GM21619 (cell line): ENCODE measurements at regions not wholly inside any gene's neighbourhood (a gene's known extent, or its start where the extent isn't known, plus 50 kb on each side); places are given as distances from the start of the nearest gene placed in this dataset.
"Not testable (repeated sequence)": the region's sequence is repeated elsewhere in the genome, so short reads cannot be mapped to it uniquely, and the experiment has no call there.

Experiments
- ATAC-seq: cut with Tn5 transposase; IDR thresholded peaks from one replicate; pipeline ENCODE4 v1.9.1; 2021; ENCODE audit not compliant: unreplicated experiment

DNA sequence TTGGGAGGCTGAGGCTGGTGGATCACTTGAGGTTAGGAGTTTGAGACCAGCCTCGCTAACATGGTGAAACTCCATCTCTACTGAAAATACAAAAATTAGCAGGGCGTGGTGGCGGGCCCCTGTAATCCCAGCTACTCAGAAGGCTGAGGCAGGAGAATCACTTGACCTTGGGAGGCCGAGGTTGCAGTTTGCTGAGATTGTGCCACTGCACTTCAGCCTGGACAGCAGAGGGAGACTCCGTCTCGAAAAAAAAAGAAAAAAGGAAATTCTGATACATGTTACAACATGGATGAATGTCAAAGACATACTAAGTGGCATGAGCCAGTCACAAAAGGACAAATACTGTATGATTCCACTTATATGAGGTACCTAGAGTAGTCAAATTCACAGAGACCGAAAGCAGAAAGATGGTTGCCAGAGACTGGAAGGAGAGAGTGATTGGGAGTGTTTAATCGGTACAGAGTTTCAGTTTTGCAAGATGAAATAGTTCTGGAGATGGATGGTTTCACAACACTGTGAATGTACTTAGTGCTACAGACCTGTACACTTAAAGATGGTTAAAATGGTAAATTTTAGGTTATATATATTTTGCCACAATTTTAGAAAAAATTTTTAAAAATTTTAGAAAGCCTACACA, 92.3 kb downstream of the BLID start:
- no peak for ATAC-seq

DNA sequence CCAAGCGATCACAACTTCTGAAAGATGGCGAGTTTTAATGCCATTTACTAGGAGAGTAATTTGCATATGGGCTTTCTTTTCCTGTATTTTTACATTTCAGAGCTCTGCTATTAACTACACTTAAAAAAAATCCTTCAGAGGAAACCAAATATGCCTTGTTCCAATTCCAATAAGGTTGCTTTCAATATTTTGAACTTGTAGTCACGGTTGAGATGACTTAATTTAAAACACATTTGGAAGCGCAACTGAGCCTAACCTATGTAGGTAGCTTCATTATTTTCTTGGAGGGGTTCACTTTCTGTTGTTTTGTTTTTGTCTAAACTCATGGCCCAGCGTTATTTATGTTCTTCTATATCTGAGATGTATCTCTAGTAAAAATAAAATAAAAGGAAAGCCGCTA, 93.4 kb downstream of the BLID start:
- ATAC-seq: no peak

DNA sequence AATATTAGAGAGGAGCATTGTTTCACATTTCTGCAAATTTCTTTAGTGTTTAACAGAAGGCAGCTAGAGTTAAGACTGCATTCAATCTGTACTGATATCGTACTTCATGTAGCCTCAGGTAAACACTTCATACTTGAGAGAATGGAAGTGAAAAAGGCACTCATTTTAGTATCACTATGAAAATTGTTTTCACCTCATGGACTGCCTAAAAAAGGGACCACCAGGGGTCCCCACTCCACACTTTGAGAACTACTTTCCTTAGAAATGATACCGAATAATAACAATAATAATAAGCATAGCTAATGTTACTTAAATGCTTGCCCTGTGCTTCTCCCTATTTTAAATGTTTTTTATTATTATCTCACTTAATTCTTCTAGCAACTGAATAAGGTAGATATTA, 95.1 kb downstream of the BLID start:
- no peak for ATAC-seq

- ATAC-seq: no peak
Measured at GRCh38 chr11:122019908-122020694, 95.9 kb downstream of the BLID start.

GRCh38 chr11:122007601-122008071, 108.4 kb downstream of the BLID start:
- no peak for ATAC-seq

- no peak for ATAC-seq
Measured at GRCh38 chr11:122004446-122004845, 111.6 kb downstream of the BLID start.

GRCh38 chr11:122002926-122003325, 113.1 kb downstream of the BLID start:
- ATAC-seq: no peak

DNA sequence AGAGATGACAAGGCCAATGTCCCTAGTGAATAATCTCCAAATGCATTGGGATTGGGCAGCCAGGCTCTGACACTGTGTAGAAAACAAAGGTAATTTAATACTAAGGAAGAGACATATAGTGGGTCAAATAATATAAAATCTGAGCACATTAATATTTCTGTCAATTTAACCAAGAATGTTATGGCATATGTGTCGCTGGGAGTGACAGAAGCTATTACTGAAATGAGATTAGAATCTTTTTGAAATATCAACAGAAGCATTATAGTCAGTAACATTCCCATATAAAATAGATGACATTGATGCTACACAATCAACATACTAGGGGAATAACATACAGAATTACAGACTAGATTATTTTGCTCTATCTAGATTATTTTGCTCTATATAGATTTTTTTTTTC, 114.0 kb downstream of the BLID start:
- no peak for ATAC-seq

GRCh38 chr11:121999651-122000050, 116.4 kb downstream of the BLID start:
- ATAC-seq: no peak

GRCh38 chr11:121996574-121996973, 119.4 kb downstream of the BLID start:
- no peak for ATAC-seq

DNA sequence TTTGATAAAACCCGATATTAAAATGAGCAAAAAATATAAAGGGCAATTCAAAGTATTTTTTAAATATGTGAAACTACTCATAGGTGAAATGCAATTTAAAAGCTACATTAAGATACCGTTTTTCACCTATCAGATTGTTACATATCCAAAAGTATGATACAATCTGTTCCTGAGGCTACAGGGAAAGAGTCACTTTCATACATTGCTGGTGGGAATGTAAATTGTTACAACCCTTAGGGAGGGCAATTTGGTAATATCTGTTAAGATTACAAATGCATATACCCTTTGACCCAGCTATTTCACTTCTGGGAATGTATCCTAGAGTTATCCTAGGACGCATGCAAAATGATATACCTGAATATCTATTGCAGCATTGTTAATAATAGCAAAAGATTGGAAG, 132.1 kb downstream of the BLID start:
- ATAC-seq: no peak

DNA sequence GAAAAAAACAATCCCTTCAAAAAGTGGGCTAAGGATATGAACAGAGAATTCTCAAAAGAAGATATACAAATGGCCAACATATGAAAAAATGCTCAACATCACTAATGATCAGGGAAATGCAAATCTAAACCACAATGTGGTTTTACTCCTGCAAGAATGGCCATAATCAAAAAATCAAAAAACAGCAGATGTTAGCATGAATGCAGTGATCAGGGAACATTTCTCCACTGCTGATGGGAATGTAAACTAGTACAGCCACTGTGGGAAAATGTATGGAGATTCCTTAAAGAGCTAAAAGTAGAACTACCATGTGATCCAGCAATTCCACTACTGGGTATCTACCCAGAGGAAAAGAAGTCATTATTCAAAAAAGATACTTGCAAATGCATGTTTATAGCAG, 138.1 kb downstream of the BLID start:
- ATAC-seq: not testable (repeated sequence)

DNA sequence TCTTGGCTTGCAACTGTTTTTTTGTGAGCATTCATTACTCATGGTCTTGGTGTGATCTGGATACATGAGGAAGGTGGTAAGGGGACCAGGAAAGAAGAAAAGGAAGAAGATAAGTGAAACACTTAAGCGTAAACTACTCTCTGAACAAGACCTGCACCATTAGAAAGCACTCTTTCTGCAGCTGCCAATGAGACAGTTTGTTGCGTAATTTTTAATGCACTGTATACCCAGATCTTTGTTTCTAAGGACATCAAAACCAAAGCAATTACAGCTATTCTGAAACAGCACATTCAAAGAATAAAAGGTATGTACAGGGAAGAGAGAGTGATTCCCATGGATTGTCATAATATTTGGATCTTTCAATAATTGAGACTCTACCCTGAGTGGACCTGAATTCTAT, 147.4 kb downstream of the BLID start:
- no peak for ATAC-seq

GRCh38 chr11:121967131-121967704, 148.8 kb downstream of the BLID start:
- no peak for ATAC-seq

GRCh38 chr11:121965330-121965729, 150.7 kb downstream of the BLID start:
- ATAC-seq: no peak

DNA sequence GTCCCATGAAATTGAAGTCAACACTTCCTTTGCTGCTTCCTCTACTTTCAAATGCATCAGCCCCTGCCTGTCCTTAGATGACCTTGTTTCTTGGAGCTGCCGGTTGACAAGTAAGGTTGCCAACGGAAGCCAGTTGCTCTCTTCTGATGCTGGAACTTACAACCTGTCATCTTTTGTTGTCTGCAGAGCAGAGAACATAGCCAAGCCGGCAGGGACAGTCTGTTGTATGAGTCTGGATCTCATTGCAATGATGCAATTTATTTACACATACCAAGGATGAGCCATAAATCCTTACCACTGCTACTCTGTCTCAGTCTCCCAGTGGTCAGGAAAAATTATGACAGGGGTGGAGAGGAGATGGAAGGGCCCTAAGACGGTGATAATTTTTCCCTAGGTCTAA, 151.4 kb downstream of the BLID start:
- ATAC-seq: no peak

GRCh38 chr11:121963846-121964245, 152.2 kb downstream of the BLID start:
- ATAC-seq: not testable (repeated sequence)

GRCh38 chr11:121961321-121961801, 154.7 kb downstream of the BLID start:
- ATAC-seq: no peak

DNA sequence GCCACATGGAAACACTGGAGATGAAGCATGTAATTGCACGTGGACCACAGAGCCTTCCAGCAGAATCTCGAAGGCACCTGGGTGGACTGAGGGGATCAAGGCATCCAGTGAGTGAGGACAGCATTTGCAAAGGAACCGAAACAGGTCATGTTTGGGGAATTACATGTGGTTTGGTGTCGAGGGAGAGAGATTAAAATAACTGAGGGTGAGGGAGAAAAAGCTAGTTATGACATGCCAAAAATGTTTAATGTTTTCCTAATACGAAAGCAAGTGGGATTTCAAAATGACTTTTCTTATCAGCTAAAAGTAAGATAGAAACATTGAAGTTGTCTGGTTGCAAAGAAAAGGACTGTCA, 157.1 kb downstream of the BLID start:
- no peak for ATAC-seq

DNA sequence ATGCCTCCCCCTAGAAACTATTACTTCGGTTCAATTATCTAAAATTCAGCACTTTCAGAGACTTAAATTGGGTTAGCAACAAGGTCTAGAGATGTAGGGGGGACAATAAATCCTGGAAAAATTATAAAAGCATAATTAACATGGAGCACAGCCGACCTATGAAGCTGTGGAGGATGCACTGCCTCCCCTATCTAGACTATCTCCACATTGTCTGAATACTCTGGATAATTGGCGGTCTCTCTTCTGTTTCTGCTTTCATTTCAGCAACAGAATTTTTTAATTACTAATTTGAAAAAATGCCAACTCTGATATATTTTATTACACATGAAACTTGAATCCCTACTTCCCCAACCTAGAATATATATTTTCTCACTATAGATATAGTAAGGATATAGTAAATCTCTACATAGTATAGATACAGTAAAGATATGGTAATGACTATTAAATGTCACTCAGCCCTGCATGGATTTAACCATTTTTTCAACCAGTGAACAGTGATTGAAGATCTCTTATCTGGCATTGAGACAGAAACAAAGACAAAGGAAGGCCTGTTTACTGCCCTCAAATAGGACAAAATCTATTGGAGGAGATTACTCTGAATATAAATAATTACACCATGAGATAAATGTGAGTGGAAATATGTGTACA, 157.6 kb downstream of the BLID start:
- no peak for ATAC-seq

DNA sequence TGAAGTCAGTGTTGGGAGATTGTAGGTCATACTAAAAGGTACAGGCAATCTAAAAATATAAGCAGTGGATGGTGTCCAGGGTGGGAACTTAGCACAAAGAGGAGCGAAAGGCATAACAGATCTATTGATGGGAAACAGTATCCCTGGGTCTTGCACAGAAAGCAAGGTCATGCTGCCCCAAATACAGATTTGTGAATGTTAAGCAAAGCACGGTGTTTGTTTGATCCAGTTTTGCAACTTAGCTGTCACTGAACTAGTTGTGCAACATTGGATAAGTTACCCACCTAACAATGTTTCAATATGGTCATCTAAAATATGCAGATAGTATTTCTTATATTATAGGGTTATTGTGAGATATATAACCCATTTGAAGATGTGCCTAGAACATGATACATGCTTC, 162.9 kb downstream of the BLID start:
- ATAC-seq: no peak

DNA sequence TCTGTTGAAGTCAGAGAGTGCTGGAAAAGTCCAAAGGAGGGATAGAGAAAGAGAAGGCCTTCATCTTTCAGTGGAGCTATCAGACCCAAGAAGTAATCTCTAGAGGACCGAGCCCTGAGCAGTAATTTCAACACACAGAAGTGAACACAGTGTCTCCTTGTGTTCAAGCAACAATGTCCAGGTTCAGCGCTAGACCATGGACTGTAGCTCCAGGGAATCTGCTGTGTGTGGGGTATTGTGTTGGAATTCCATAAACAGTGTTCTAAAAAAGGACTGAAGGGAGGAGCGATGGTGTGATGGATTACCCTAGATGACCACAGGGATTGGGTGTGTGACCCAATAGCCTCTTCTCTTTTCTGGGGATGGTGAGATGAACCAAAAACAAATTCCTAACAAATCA, 165.9 kb downstream of the BLID start:
- no peak for ATAC-seq
